HL-60/S4 treated with phorbol 12-myristate 13-acetate at 8.2 ng/mL for 4 days and 3 days (cell line): ENCODE measurements at regions not wholly inside any gene's neighbourhood (a gene's known extent, or its start where the extent isn't known, plus 50 kb on each side); places are given as distances from the start of the nearest gene placed in this dataset.

Source experiments
- in situ Hi-C: fragments of 300-500 bp; cut with MboI; formaldehyde crosslinking; loops from 2 replicates; pipeline ENCODE4 v1.15.0; 2022; ENCODE audit warnings: low sequenced_read_pairs

- in situ Hi-C loops: no loop called here
These were observed 83.1 kb downstream of the MSX2 start for GRCh38 chr5:174807471-174807870.

- in situ Hi-C loops: no loop called here
These were observed 82.3 kb downstream of the MSX2 start for GRCh38 chr5:174806729-174807128.

- in situ Hi-C loops: no loop called here
These were observed 77.4 kb downstream of the MSX2 start for GRCh38 chr5:174801798-174802197.

- in situ Hi-C loops: no loop called here
These were observed 76.1 kb downstream of the MSX2 start for GRCh38 chr5:174800435-174800834.

- in situ Hi-C loops: loop anchor here (10.0 kb wide), 1 partner anchor 384 kb away; no protein-coding TSS in a partner anchor
These were observed 74.7 kb downstream of the MSX2 start for GRCh38 chr5:174799121-174799520.

- in situ Hi-C loops: loop anchor here (10.0 kb wide), 1 partner anchor 384 kb away; no protein-coding TSS in a partner anchor
These were observed 74.2 kb downstream of the MSX2 start for GRCh38 chr5:174798551-174798951.

GRCh38 chr5:174796711-174797192, 72.4 kb downstream of the MSX2 start:
- in situ Hi-C loops: loop anchor here (10.0 kb wide), 1 partner anchor 382 kb away; no protein-coding TSS in a partner anchor

- in situ Hi-C loops: loop anchor here (10.0 kb wide), 1 partner anchor 380 kb away; no protein-coding TSS in a partner anchor
These were observed 70.7 kb downstream of the MSX2 start for GRCh38 chr5:174794931-174795672.

- in situ Hi-C loops: loop anchor here (10.0 kb wide), 1 partner anchor 379 kb away; no protein-coding TSS in a partner anchor
These were observed 69.4 kb downstream of the MSX2 start for GRCh38 chr5:174793684-174794328.

- in situ Hi-C loops: loop anchor here (10.0 kb wide), 1 partner anchor 378 kb away; no protein-coding TSS in a partner anchor
These were observed 68.7 kb downstream of the MSX2 start for GRCh38 chr5:174793076-174793475.

GRCh38 chr5:174792265-174792664, 67.9 kb downstream of the MSX2 start:
- in situ Hi-C loops: loop anchor here (10.0 kb wide), 1 partner anchor 377 kb away; no protein-coding TSS in a partner anchor

GRCh38 chr5:174790906-174791305, 66.5 kb downstream of the MSX2 start:
- in situ Hi-C loops: loop anchor here (10.0 kb wide), 1 partner anchor 376 kb away; no protein-coding TSS in a partner anchor

GRCh38 chr5:174789596-174789995, 65.2 kb downstream of the MSX2 start:
- in situ Hi-C loops: no loop called here

- in situ Hi-C loops: no loop called here
These were observed 60.8 kb downstream of the MSX2 start for GRCh38 chr5:174785120-174785680.
